ENCODE measurements at regions not wholly inside any gene's neighbourhood (a gene's known extent, or its start where the extent isn't known, plus 50 kb on each side); places are given as distances from the start of the nearest gene placed in this dataset.

GRCh38 chr9:108142142-108142503 is 652.6 kb upstream of the KLF4 start:
- DNase-seq, result no peak
- Histone ChIP-seq H3K27me3 (ENCODE audit: control insufficient read depth, insufficient read depth, low read length) (no peaks in the 10 kb centered on the region), H3K4me3 (ENCODE audit: insufficient read depth, low read depth, low read length) (no peak overlapping the region), H3K36me3 (replicated peaks; ENCODE audit: control insufficient read depth, insufficient read depth, low read length) (no peaks in the 10 kb centered on the region)

DNA sequence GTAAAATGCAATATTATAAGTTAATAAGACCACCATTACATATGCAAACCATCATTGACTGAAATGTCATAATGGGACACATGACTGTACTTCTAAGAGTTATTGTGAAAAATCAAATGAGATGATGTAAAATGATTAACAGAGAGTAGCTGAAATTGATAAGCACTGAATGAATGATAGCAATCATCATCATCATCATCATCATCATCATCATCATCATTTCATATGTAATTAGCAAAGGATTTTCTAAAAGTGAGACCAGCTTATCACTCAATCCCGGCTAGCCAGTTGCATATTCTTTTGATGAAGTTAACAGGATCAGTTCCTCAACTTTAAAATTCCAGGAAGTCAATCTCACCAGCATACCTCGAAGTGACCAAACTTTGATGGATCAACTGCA is 650.3 kb upstream of the KLF4 start:
- Histone ChIP-seq H3K27me3 (ENCODE audit: control insufficient read depth, insufficient read depth, low read length) (no peaks in the 10 kb centered on the region), H3K4me3 (ENCODE audit: insufficient read depth, low read depth, low read length) (no peak overlapping the region), H3K36me3 (replicated peaks; ENCODE audit: control insufficient read depth, insufficient read depth, low read length) (no peaks in the 10 kb centered on the region)
- no peak for DNase-seq

- no peaks in the 10 kb centered on the region for H3K36me3 ChIP-seq (replicated peaks; ENCODE audit: control insufficient read depth, insufficient read depth, low read length)
Observed at GRCh38 chr9:108138516-108138915, 648.9 kb upstream of the KLF4 start.

DNA sequence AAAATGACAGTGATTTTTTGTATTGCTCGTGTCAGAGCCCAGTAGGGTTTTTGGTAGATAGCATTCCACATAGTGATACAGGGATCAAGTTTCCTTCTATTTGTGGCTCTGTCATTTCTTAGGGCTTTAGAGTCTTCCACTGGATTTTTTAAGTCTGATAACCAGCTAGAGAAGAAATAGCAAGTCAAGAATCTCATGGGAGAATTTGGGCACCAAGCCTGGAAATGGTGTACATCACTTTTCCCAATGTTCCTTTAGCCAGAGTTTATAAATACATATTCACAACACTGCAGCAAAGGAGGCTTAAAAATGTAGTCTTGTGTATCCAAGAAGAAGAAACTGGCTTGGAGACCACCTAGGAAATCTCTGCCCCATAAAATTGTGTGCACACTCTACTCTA is 647.1 kb upstream of the KLF4 start:
- H3K4me3 ChIP-seq (ENCODE audit: insufficient read depth, low read depth, low read length), result no peak overlapping the region
- H3K27me3 ChIP-seq (ENCODE audit: control insufficient read depth, insufficient read depth, low read length), result no peaks in the 10 kb centered on the region
- no peaks in the 10 kb centered on the region for H3K36me3 ChIP-seq (replicated peaks; ENCODE audit: control insufficient read depth, insufficient read depth, low read length)
- DNase-seq, result no peak

More at GRCh38 chr9:108138516-108138915, 648.9 kb upstream of the KLF4 start:
- no peak overlapping the region for H3K4me3 ChIP-seq (ENCODE audit: insufficient read depth, low read depth, low read length)
- DNase-seq, result no peak
- no peaks in the 10 kb centered on the region for H3K27me3 ChIP-seq (ENCODE audit: control insufficient read depth, insufficient read depth, low read length)

- Histone ChIP-seq H3K4me3 (ENCODE audit: insufficient read depth, low read depth, low read length) (no peak overlapping the region), H3K27me3 (ENCODE audit: control insufficient read depth, insufficient read depth, low read length) (no peaks in the 10 kb centered on the region), H3K36me3 (replicated peaks; ENCODE audit: control insufficient read depth, insufficient read depth, low read length) (no peaks in the 10 kb centered on the region)
- DNase-seq, result no peak
Observed at GRCh38 chr9:108134486-108135128, 645.0 kb upstream of the KLF4 start.

DNA sequence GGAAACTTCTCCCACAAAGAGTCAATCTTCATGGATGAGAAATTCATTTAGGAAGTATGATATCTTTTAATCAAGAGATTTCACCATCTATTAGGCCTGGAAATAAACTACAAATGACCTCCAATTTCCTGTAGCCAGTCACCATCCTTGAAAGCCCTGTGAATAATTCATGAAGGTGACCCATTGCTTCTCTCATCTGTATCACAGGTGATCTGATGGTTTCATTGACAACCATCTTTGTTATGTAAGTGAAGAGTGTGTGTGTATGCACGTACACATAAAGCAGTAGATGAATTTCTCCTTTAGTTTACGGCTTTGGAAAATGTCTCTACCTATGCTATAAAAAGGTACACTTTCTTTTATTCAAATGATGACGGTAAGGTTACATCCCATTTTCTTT is 644.1 kb upstream of the KLF4 start:
- no peak overlapping the region for H3K4me3 ChIP-seq (ENCODE audit: insufficient read depth, low read depth, low read length)
- no peak for DNase-seq
- no peaks in the 10 kb centered on the region for H3K36me3 ChIP-seq (replicated peaks; ENCODE audit: control insufficient read depth, insufficient read depth, low read length)
- H3K27me3 ChIP-seq (ENCODE audit: control insufficient read depth, insufficient read depth, low read length), result no peaks in the 10 kb centered on the region

DNA sequence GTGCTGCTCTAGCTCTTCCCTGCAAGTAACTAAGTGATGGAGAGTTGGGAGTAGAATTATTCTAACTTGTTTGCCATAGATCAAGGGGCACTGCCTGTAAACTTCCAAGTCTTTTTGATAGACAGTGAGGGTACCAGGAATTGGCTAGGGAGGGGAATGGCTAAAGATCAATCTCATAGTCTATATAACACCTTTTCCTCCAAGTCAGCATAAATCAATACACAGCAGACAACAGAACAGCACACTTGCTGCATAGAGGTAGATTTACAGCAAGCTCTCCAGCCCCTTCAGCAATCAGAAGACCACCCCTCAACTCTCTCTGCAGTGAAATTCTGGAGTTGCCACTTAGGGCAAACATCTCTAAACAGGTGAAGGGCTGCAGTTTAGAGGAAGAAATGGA is 643.5 kb upstream of the KLF4 start:
- no peaks in the 10 kb centered on the region for H3K36me3 ChIP-seq (replicated peaks; ENCODE audit: control insufficient read depth, insufficient read depth, low read length)
- no peak overlapping the region for H3K4me3 ChIP-seq (ENCODE audit: insufficient read depth, low read depth, low read length)
- H3K27me3 ChIP-seq (ENCODE audit: control insufficient read depth, insufficient read depth, low read length), result no peaks in the 10 kb centered on the region
- DNase-seq, result no peak

- Histone ChIP-seq H3K4me3 (ENCODE audit: insufficient read depth, low read depth, low read length) (no peak overlapping the region), H3K27me3 (ENCODE audit: control insufficient read depth, insufficient read depth, low read length) (no peaks in the 10 kb centered on the region), H3K36me3 (replicated peaks; ENCODE audit: control insufficient read depth, insufficient read depth, low read length) (no peaks in the 10 kb centered on the region)
- no peak for DNase-seq
Observed at GRCh38 chr9:108130905-108131304, 641.3 kb upstream of the KLF4 start.

DNA sequence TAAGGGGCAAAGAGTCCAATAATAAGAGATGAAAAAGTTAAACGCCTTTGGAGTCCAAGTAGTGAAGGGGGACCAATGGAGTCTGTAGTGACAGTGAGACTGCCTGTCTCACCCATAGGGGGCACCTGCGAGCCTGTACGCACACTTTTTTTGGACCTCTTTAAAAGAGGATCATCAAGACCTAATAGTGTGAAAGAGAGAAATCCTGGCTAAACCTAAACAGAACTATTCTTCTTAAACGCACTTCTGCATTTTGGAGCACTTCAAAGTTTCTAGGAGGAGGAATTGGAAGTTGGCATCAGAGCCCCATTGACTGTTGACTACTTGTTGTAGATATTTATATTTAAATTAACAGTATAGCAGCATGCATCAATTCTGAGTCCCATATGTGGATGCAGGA is 636.1 kb upstream of the KLF4 start:
- Histone ChIP-seq H3K4me3 (ENCODE audit: insufficient read depth, low read depth, low read length) (no peak overlapping the region), H3K27me3 (ENCODE audit: control insufficient read depth, insufficient read depth, low read length) (no peaks in the 10 kb centered on the region), H3K36me3 (replicated peaks; ENCODE audit: control insufficient read depth, insufficient read depth, low read length) (no peaks in the 10 kb centered on the region)
- peak; percentile 44 for DNase-seq

GRCh38 chr9:108119530-108120113 is 630.1 kb upstream of the KLF4 start:
- Histone ChIP-seq H3K36me3 (replicated peaks; ENCODE audit: control insufficient read depth, insufficient read depth, low read length) (no peaks in the 10 kb centered on the region), H3K4me3 (ENCODE audit: insufficient read depth, low read depth, low read length) (no peak overlapping the region), H3K27me3 (ENCODE audit: control insufficient read depth, insufficient read depth, low read length) (no peaks in the 10 kb centered on the region)
- DNase-seq, result no peak

- Histone ChIP-seq H3K4me3 (ENCODE audit: insufficient read depth, low read depth, low read length) (no peak overlapping the region), H3K27me3 (ENCODE audit: control insufficient read depth, insufficient read depth, low read length) (no peaks in the 10 kb centered on the region), H3K36me3 (replicated peaks; ENCODE audit: control insufficient read depth, insufficient read depth, low read length) (no peaks in the 10 kb centered on the region)
- DNase-seq, result no peak
Observed at GRCh38 chr9:108117795-108118194, 628.2 kb upstream of the KLF4 start.

GRCh38 chr9:108117306-108117705 is 627.7 kb upstream of the KLF4 start:
- H3K27me3 ChIP-seq (ENCODE audit: control insufficient read depth, insufficient read depth, low read length), result no peaks in the 10 kb centered on the region
- no peak overlapping the region for H3K4me3 ChIP-seq (ENCODE audit: insufficient read depth, low read depth, low read length)
- no peak for DNase-seq
- no peaks in the 10 kb centered on the region for H3K36me3 ChIP-seq (replicated peaks; ENCODE audit: control insufficient read depth, insufficient read depth, low read length)

- no peak for DNase-seq
- H3K27me3 ChIP-seq (ENCODE audit: control insufficient read depth, insufficient read depth, low read length), result no peaks in the 10 kb centered on the region
- H3K4me3 ChIP-seq (ENCODE audit: insufficient read depth, low read depth, low read length), result no peak overlapping the region
- no peaks in the 10 kb centered on the region for H3K36me3 ChIP-seq (replicated peaks; ENCODE audit: control insufficient read depth, insufficient read depth, low read length)
Observed at GRCh38 chr9:108113596-108113995, 624.0 kb upstream of the KLF4 start.

DNA sequence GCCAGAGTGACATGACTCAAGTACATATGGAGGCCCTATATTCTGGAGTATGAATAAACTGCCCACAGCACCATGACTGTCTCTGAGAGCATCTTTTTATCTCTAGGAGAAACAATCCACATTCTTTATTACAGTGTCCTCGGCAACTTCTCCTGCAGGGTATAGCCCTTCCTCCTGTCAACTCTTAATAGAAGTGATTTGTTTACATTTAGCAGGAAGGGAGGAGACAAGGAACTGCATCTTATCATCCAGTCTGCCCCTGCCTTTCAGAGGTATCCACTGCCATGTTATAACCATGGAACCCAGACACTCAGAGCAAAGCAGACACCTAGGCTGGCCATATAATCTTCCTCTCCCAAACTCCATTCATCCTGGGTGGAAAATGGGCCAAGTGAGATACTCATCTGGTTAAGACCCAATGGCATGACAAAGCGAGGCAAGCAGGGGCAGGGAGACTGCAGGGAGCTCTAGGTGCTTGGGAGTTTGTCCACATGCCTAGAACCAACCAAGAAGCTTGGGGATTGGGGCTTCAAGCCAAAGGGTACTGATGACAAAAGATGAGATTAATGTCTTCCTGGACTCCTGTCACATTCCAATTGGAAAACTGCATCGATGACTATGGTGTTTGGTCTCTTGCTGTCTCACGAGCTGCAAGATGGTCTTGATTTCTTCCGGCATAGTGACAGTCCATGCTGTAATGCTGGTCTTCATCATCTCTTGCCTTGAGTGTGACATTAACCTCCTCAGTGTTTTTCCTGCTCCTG is 620.5 kb upstream of the KLF4 start:
- no peaks in the 10 kb centered on the region for H3K27me3 ChIP-seq (ENCODE audit: control insufficient read depth, insufficient read depth, low read length)
- H3K36me3 ChIP-seq (replicated peaks; ENCODE audit: control insufficient read depth, insufficient read depth, low read length), result no peaks in the 10 kb centered on the region
- DNase-seq, result no peak
- no peak overlapping the region for H3K4me3 ChIP-seq (ENCODE audit: insufficient read depth, low read depth, low read length)

DNA sequence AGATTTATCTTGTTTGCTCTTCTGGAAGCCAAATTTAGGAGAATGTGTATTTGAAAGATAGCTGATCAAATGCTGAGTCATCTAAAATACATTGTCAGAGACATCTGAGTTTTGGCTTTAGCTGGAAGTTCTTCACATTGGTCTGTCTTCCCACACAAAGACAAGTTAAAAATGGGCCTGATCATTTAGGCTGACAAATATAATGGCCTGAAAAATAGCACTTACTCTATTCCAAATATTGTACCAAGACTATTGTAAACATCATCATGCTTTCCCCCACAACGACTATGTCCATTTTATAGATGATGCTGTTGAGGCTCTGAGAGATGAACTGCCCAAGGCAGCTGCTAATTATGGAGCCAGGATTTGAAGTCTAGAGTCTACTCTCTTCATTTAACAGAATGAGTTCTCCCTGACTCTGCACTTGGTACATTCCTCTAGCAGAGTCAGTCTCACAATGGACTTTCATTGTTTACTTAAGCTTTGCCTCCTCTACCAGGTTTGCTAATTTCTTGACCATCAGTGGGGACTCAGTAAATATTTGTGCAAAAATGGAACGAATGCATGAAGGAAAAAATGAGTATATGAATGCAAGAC is 619.4 kb upstream of the KLF4 start:
- no peaks in the 10 kb centered on the region for H3K27me3 ChIP-seq (ENCODE audit: control insufficient read depth, insufficient read depth, low read length)
- no peaks in the 10 kb centered on the region for H3K36me3 ChIP-seq (replicated peaks; ENCODE audit: control insufficient read depth, insufficient read depth, low read length)
- DNase-seq, result no peak
- no peak overlapping the region for H3K4me3 ChIP-seq (ENCODE audit: insufficient read depth, low read depth, low read length)
